B cell (primary cell): ENCODE measurements at regions not wholly inside any gene's neighbourhood (a gene's known extent, or its start where the extent isn't known, plus 50 kb on each side); places are given as distances from the start of the nearest gene placed in this dataset.

ENCODE experiments used
- ATAC-seq: fragments of 200-7000 bp; cut with Tn5 transposase; one replicate; pipeline ENCODE4 v1.10.0; 2021; ENCODE audit warnings: low read depth, mild to moderate bottlenecking, moderate number of reproducible peaks, moderate library complexity
- CTCF ChIA-PET: fragments of 350-600 bp; sonication (Branson Sonifier 250); formaldehyde crosslinking; loops from one replicate; lab custom pipeline; 2021; ENCODE audit warnings: antibody characterized with exemption, inconsistent platforms; lab: Charles Lee
- POLR2A ChIA-PET: fragments of 350-600 bp; sonication (Branson Sonifier 250); formaldehyde crosslinking; loops from one replicate; lab custom pipeline; 2021; ENCODE audit warnings: antibody characterized with exemption; lab: Charles Lee
- DNase-seq: peaks from one replicate; pipeline ENCODE4 v3.0.0; 2013
- H2AFZ ChIP-seq: 2 replicates; pipeline ENCODE4 v1.6.1; 2012; ENCODE audit warnings: mild to moderate bottlenecking, low read depth, low read length; ENCODE audit not compliant: insufficient read depth, poor library complexity, severe bottlenecking
- H3K27ac ChIP-seq, 2 donors: 1 replicate in 1 of 2; 2 replicates in 1 of 2; pipeline ENCODE4 v1.5.1; 2012 to 2013; ENCODE audit warnings: low read length in 2 of 2, mild to moderate bottlenecking in 2 of 2, moderate library complexity in 1 of 2
- H3K27me3 ChIP-seq, 4 experiments: fragments of 200-600 bp in 1 of 4; sonication (generic) in 1 of 4; replicated peaks in 1 of 4; 1 replicate in 2 of 4; 2 replicates in 2 of 4; pipeline versions ENCODE4 v1.6.1 to v1.7.0; 2013 to 2016; ENCODE audit warnings: low read length in 3 of 4, mild to moderate bottlenecking in 2 of 4, mixed read lengths in 1 of 4, moderate library complexity in 1 of 4; ENCODE audit not compliant: insufficient read depth in 4 of 4, control insufficient read depth in 3 of 4; ENCODE audit errors: control extremely low read depth in 1 of 4
- H3K36me3 ChIP-seq, 2 experiments: replicated peaks in 1 of 2; 1 replicate in 1 of 2; 2 replicates in 1 of 2; pipeline versions ENCODE4 v1.6.1 to v1.7.1; 2013; ENCODE audit warnings: low read length in 1 of 2; ENCODE audit not compliant: insufficient read depth in 2 of 2, control insufficient read depth in 1 of 2; ENCODE audit errors: control extremely low read depth in 1 of 2, extremely low read depth in 1 of 2
- H3K4me1 ChIP-seq, 2 donors: fragments of 200-600 bp in 1 of 2; sonication (generic) in 1 of 2; 1 replicate in 1 of 2; 2 replicates in 1 of 2; pipeline versions ENCODE4 v1.5.1 to v1.6.1; 2013 to 2017; ENCODE audit warnings: low read length in 2 of 2; ENCODE audit not compliant: control insufficient read depth in 2 of 2, insufficient read depth in 2 of 2
- H3K4me2 ChIP-seq: replicated peaks from 2 replicates; pipeline ENCODE3; 2012; ENCODE audit warnings: mild to moderate bottlenecking, low read depth, low read length; ENCODE audit not compliant: poor library complexity, severe bottlenecking
- H3K4me3 ChIP-seq, 5 experiments: fragments of 200-600 bp in 1 of 5; sonication (generic) in 1 of 5; 1 replicate in 3 of 5; 2 replicates in 2 of 5; pipeline versions ENCODE4 v1.5.1 to v1.7.0; 2011 to 2016; ENCODE audit warnings: low read length in 4 of 5, mild to moderate bottlenecking in 4 of 5, low read depth in 2 of 5, control low read depth in 1 of 5, moderate library complexity in 1 of 5; ENCODE audit not compliant: insufficient read depth in 1 of 5; ENCODE audit errors: control extremely low read depth in 1 of 5, extremely low read depth in 1 of 5
- H3K79me2 ChIP-seq: fragments of 200-600 bp; sonication (generic); one replicate; pipeline ENCODE4 v1.6.0; 2016; ENCODE audit warnings: low read length; ENCODE audit not compliant: control insufficient read depth, insufficient read depth
- H3K9ac ChIP-seq: fragments of 200-600 bp; sonication (generic); 2 replicates; pipeline ENCODE4 v1.6.1; 2017; ENCODE audit warnings: mild to moderate bottlenecking, low read length, moderate library complexity
- H3K9me3 ChIP-seq, 3 donors: one replicate each; pipeline versions ENCODE4 v1.6.1 to v1.7.1; 2013; ENCODE audit warnings: low read length in 2 of 3; ENCODE audit not compliant: control insufficient read depth in 2 of 3, insufficient read depth in 1 of 3; ENCODE audit errors: control extremely low read depth in 1 of 3
- H4K20me1 ChIP-seq: 2 replicates; pipeline ENCODE4 v1.6.0; 2012; ENCODE audit warnings: mild to moderate bottlenecking, low read length; ENCODE audit not compliant: insufficient read depth, control insufficient read depth, poor library complexity, severe bottlenecking
- H3K27ac Mint-ChIP-seq: one replicate; pipeline ENCODE4 v1.8.0; 2021; ENCODE audit warnings: mixed read lengths
- H3K27me3 Mint-ChIP-seq: one replicate; pipeline ENCODE4 v1.8.0; 2021; ENCODE audit warnings: mixed read lengths
- H3K4me1 Mint-ChIP-seq: one replicate; pipeline ENCODE4 v1.8.0; 2021; ENCODE audit warnings: mixed read lengths
- H3K4me3 Mint-ChIP-seq: one replicate; pipeline ENCODE4 v1.8.0; 2021; ENCODE audit warnings: mixed read lengths
- H3K9me3 Mint-ChIP-seq: one replicate; pipeline ENCODE4 v1.8.0; 2022; ENCODE audit warnings: mixed read lengths; ENCODE audit not compliant: insufficient read depth
- CTCF ChIP-seq: fragments of 200-600 bp; IDR thresholded peaks from one replicate; pipeline ENCODE4 v1.8.0; 2022; ENCODE audit warnings: antibody characterized with exemption, mild to moderate bottlenecking
- EZH2 ChIP-seq: IDR thresholded peaks from 2 replicates; pipeline ENCODE4 v1.6.1; 2012; ENCODE audit warnings: borderline replicate concordance, low read depth, mild to moderate bottlenecking, moderate library complexity, low read length; ENCODE audit not compliant: insufficient read depth, poor library complexity, severe bottlenecking
- WGBS: methylation state at CpG from one replicate; pipeline ENCODE4 v1.1.5; 2013; ENCODE audit warnings: missing lambda C conversion rate; ENCODE audit not compliant: insufficient coverage; 5-methylcytosine and 5-hydroxymethylcytosine counted together
- intact Hi-C: fragments of 100-400 bp; cut with micrococcal nuclease; formaldehyde crosslinking; loops from one replicate; pipeline ENCODE4 v1.10.0; 2022

GRCh38 chr5:110115503-110115902 is 425.8 kb downstream of the MAN2A1 start:
- Histone ChIP-seq H3K9me3 (no peaks in the 10 kb centered on the region), H3K4me2 (no peak overlapping the region), H3K4me1 (no peaks in the 10 kb centered on the region), H3K9ac (no peak overlapping the region), H2AFZ (no peak overlapping the region), H4K20me1 (no peaks in the 10 kb centered on the region), H3K36me3 (no peaks in the 10 kb centered on the region), H3K4me3 (no peak overlapping the region), H3K27me3 (no peaks in the 10 kb centered on the region), H3K27ac (no peak overlapping the region), H3K79me2 (no peaks in the 10 kb centered on the region)
- H3K4me3 Mint-ChIP-seq, result no peak overlapping the region
- intact Hi-C loops, result no loop called here
- H3K9me3 Mint-ChIP-seq, result no peaks in the 10 kb centered on the region
- H3K4me1 Mint-ChIP-seq, result no peaks in the 10 kb centered on the region
- 88% methylated on average over 1 of the region's 3 CpGs for WGBS
- no peak for DNase-seq
- H3K27me3 Mint-ChIP-seq, result no peaks in the 10 kb centered on the region
- H3K27ac Mint-ChIP-seq, result no peak overlapping the region
- POLR2A ChIA-PET, result no interaction called here
- no peak for TF ChIP-seq CTCF
- no peak for TF ChIP-seq EZH2
- no peak for ATAC-seq
- CTCF ChIA-PET, result no interaction called here

DNA sequence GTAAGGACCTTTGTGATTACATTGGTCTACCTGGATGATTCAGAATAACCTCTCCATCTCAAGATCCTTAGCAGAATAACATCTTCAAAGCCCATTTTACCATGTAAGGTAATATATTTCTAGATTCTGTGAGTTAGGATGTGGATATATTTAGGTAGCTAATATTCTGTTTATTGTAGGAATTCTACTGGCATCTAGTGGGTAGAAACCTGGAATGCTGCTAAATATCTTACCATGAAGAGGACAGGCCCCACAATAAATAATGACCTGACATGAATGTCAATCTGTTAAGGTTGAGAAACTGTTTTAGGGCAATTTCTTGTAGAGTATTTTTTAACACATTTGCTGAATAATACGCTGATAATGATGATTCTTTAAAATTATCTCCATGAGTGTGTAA is 426.8 kb downstream of the MAN2A1 start:
- POLR2A ChIA-PET, result no interaction called here
- no CpG with 5 or more reads among the region's 1 CpG for WGBS

More for the DNA sequence above, 426.8 kb downstream of the MAN2A1 start:
- CTCF ChIA-PET, result no interaction called here
- no peaks in the 10 kb centered on the region for H3K27me3 Mint-ChIP-seq
- no peak overlapping the region for H3K4me3 Mint-ChIP-seq
- Histone ChIP-seq H4K20me1 (no peaks in the 10 kb centered on the region), H3K9me3 (no peaks in the 10 kb centered on the region), H3K9ac (no peak overlapping the region), H3K27ac (no peak overlapping the region), H3K4me2 (no peak overlapping the region), H3K4me3 (no peak overlapping the region), H3K27me3 (no peaks in the 10 kb centered on the region), H3K36me3 (no peaks in the 10 kb centered on the region), H2AFZ (no peak overlapping the region), H3K4me1 (no peaks in the 10 kb centered on the region), H3K79me2 (no peaks in the 10 kb centered on the region)
- DNase-seq, result no peak
- no peaks in the 10 kb centered on the region for H3K9me3 Mint-ChIP-seq
- no peak for ATAC-seq
- intact Hi-C loops, result no loop called here
- H3K4me1 Mint-ChIP-seq, result no peaks in the 10 kb centered on the region
- H3K27ac Mint-ChIP-seq, result no peak overlapping the region
- TF ChIP-seq CTCF, result no peak
- TF ChIP-seq EZH2, result no peak
